ENCODE measurements at regions not wholly inside any gene's neighbourhood (a gene's known extent, or its start where the extent isn't known, plus 50 kb on each side); places are given as distances from the start of the nearest gene placed in this dataset.

- TF ChIP-seq PPARA (CRISPR knock-in tag; IDR thresholded peaks at IDR 0.05; ENCODE audit: borderline replicate concordance), result no peak
- no peak for TF ChIP-seq TOX (CRISPR knock-in tag; IDR thresholded peaks at IDR 0.05; ENCODE audit: borderline replicate concordance)
Observed at GRCh38 chr1:157233131-157233530, 94.9 kb upstream of the ETV3 start.

All from SK-N-SH treated with all-trans-retinoic acid at 6 μM for 48 hours (cell line).